ENCODE measurements at regions not wholly inside any gene's neighbourhood (a gene's known extent, or its start where the extent isn't known, plus 50 kb on each side); places are given as distances from the start of the nearest gene placed in this dataset.
"Not testable (repeated sequence)": the region's sequence is repeated elsewhere in the genome, so short reads cannot be mapped to it uniquely, and the experiment has no call there.

GRCh38 chr9:41837684-41838561 lies 291.3 kb downstream of the CNTNAP3B start:
- not testable (repeated sequence) for TF ChIP-seq POLR2AphosphoS5 (IDR thresholded peaks at IDR 0.05; ENCODE audit: borderline replicate concordance, low read depth, low read length); EZH2 (IDR thresholded peaks at IDR 0.05); FOXP2 (optimal IDR thresholded peaks at IDR 0.05; ENCODE audit: control extremely low read depth, extremely low read length, insufficient read depth)

Data from SK-N-MC (cell line).